AG10803 (cell line): ENCODE measurements at regions not wholly inside any gene's neighbourhood (a gene's known extent, or its start where the extent isn't known, plus 50 kb on each side); places are given as distances from the start of the nearest gene placed in this dataset.
"Not testable (repeated sequence)": the region's sequence is repeated elsewhere in the genome, so short reads cannot be mapped to it uniquely, and the experiment has no call there.

Experiments used
- DNase-seq: peaks from one replicate; pipeline ENCODE4 v3.0.0; 2010; ENCODE audit warnings: low read depth
- H3K4me3 ChIP-seq: 2 replicates; pipeline ENCODE4 v1.5.1; 2011; ENCODE audit warnings: mild to moderate bottlenecking, low read length, control low read depth
- CTCF ChIP-seq: conservative IDR thresholded peaks from 2 replicates; pipeline ENCODE4 v1.5.1; 2011; ENCODE audit warnings: mild to moderate bottlenecking, low read length, control low read depth, inconsistent platforms

GRCh38 chr21:14888202-14888601 is 176.6 kb downstream of the NRIP1 start:
- DNase-seq = no peak
- H3K4me3 ChIP-seq = no peak overlapping the region
- TF ChIP-seq CTCF = no peak

GRCh38 chr21:14886001-14886400 is 178.8 kb downstream of the NRIP1 start:
- no peak for TF ChIP-seq CTCF
- H3K4me3 ChIP-seq = no peak overlapping the region
- no peak for DNase-seq

- no peak for DNase-seq
- H3K4me3 ChIP-seq = no peak overlapping the region
- no peak for TF ChIP-seq CTCF
Observed at GRCh38 chr21:14883351-14883750, 181.4 kb downstream of the NRIP1 start.

- H3K4me3 ChIP-seq, DNase-seq: not testable (repeated sequence)
Observed at GRCh38 chr21:14882545-14882944, 182.3 kb downstream of the NRIP1 start.

- no peak for DNase-seq
- no peak for TF ChIP-seq CTCF
- H3K4me3 ChIP-seq = no peak overlapping the region
Observed at GRCh38 chr21:14881863-14882499, 182.8 kb downstream of the NRIP1 start.

- peak; percentile 73 for DNase-seq
- H3K4me3 ChIP-seq = no peak overlapping the region
Observed at GRCh38 chr21:14880922-14881321, 183.9 kb downstream of the NRIP1 start.

GRCh38 chr21:14879458-14879857 is 185.3 kb downstream of the NRIP1 start:
- DNase-seq = no peak
- H3K4me3 ChIP-seq = no peak overlapping the region
- TF ChIP-seq CTCF = no peak

More at GRCh38 chr21:14880922-14881321, 183.9 kb downstream of the NRIP1 start:
- no peak for TF ChIP-seq CTCF

- DNase-seq = no peak
- H3K4me3 ChIP-seq = no peak overlapping the region
- TF ChIP-seq CTCF = no peak
Observed at GRCh38 chr21:14878971-14879370, 185.8 kb downstream of the NRIP1 start.
